ENCODE measurements at regions not wholly inside any gene's neighbourhood (a gene's known extent, or its start where the extent isn't known, plus 50 kb on each side); places are given as distances from the start of the nearest gene placed in this dataset.

DNA sequence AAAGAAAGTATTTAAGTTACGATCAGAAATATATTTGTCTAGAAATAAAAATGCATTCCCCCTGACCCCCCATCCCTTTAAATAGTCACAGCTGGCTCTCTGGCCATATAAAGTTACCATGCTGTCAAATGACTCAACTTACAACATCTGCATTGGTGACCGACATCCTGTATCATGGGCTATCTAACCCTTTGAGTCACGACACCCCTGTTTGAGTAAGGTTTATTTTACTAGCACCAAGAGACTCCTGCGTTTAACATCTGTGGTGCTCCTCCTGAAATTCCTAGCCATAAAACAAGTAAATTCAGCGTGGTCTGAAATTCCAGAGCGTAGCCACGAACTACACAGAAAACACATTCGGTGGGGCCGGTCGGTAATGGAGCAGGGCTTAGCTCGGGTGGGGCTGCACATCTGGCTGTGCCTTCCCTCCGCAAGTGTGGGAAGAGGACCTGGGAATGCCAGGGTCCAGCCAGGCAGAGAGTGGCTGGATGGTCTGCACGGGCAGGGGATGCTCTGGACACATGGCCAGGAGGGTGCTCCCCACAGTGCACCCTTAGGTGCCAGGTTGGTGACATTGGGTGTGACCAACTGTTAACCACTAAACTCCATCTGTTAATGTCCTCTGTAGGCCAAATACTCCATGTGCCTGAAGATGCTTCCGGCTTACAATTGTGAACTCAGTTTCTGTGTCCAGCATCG lies 53.0 kb upstream of the CLDN14 start:
- H3K4me3 ChIP-seq = no peak overlapping the region
- H3K27ac ChIP-seq = no peak overlapping the region
- no peaks in the 10 kb centered on the region for H3K4me1 ChIP-seq
- TF ChIP-seq, protein P1, sequence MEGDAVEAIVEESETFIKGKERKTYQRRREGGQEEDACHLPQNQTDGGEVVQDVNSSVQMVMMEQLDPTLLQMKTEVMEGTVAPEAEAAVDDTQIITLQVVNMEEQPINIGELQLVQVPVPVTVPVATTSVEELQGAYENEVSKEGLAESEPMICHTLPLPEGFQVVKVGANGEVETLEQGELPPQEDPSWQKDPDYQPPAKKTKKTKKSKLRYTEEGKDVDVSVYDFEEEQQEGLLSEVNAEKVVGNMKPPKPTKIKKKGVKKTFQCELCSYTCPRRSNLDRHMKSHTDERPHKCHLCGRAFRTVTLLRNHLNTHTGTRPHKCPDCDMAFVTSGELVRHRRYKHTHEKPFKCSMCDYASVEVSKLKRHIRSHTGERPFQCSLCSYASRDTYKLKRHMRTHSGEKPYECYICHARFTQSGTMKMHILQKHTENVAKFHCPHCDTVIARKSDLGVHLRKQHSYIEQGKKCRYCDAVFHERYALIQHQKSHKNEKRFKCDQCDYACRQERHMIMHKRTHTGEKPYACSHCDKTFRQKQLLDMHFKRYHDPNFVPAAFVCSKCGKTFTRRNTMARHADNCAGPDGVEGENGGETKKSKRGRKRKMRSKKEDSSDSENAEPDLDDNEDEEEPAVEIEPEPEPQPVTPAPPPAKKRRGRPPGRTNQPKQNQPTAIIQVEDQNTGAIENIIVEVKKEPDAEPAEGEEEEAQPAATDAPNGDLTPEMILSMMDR (IDR thresholded peaks at IDR 0.05) = no peak
- DNase-seq (ENCODE audit: low spot score) = no peak
- no peaks in the 10 kb centered on the region for H3K27me3 ChIP-seq
- no peaks in the 10 kb centered on the region for H3K9me3 ChIP-seq
- no peaks in the 10 kb centered on the region for H3K36me3 ChIP-seq

DNA sequence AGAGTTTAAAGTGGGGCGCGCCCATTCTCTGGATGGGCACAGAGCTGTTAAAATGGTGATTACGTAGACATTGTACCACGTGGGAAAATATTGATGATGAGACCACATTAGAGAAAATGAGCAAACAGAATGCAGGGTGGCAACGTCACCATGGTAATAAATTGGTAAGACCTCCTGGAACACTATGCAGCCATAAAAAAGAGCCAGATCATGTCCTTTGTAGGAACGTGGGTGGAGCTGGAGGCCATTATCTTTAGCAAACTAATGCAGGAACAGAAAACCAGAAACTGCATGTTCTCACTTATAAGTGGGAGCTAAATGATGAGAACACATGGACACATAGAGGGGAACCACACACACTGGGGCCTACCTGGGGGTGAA lies 53.5 kb upstream of the CLDN14 start:
- no peaks in the 10 kb centered on the region for H3K36me3 ChIP-seq
- no peaks in the 10 kb centered on the region for H3K4me1 ChIP-seq
- no peaks in the 10 kb centered on the region for H3K27me3 ChIP-seq
- no peak overlapping the region for H3K4me3 ChIP-seq
- TF ChIP-seq, protein P1 (IDR thresholded peaks at IDR 0.05) = no peak
- H3K9me3 ChIP-seq = no peaks in the 10 kb centered on the region
- no peak overlapping the region for H3K27ac ChIP-seq
- DNase-seq (ENCODE audit: low spot score) = no peak

DNA sequence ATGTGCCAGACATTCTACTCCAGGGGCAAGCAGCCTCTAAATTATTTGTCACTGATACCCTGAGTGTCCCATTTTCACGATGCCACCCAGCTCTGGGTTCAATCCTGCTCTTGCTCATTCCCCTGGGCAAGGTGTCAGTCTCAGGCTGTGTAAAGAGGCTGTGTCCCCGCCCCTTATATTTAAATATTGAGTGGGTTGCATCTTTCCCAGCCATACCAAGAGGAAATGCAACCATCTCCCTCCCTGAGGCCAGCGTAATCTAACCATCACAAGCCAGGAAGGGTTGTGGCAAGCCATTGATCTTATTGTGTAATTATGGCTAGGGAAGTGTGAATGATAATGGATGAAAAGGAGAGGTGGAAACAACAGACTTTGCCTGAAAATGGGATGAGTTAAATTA lies 54.7 kb upstream of the CLDN14 start:
- Histone ChIP-seq H3K4me3 (no peak overlapping the region), H3K27ac (no peak overlapping the region), H3K27me3 (no peaks in the 10 kb centered on the region), H3K36me3 (no peaks in the 10 kb centered on the region), H3K4me1 (no peaks in the 10 kb centered on the region), H3K9me3 (no peaks in the 10 kb centered on the region)
- TF ChIP-seq, protein P1 (IDR thresholded peaks at IDR 0.05) = no peak
- no peak for DNase-seq (ENCODE audit: low spot score)

DNA sequence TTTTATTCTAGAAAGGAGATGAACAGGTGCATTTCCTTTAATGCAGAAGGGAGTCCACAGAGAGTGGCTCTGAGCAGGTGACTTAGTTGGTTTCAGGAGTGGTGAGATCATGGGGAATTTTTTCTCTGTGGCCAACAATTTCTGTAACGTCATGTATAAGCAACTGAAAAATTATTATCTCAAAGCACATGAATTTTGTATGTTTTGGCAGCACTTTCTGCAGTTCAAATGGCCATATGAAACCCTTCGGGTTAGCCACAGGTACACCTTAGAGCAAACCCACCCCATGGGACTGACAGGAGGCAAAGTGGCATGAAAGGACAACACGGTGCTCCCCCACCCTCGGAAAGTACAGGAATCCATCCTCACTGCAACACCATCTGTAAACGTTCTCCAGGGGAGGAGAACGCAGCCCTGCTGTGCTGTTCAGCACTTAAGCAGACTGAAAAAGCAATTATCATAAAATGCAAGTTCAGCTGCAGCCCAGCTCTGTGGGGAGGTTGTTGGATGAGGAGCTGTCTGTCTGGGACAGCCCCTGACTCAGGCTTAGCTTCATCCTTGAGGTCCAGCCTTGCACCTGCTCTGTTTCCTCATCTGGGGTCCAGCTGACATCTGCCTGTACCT lies 55.8 kb upstream of the CLDN14 start:
- H3K9me3 ChIP-seq = no peaks in the 10 kb centered on the region
- H3K4me1 ChIP-seq = no peaks in the 10 kb centered on the region
- no peak overlapping the region for H3K4me3 ChIP-seq
- DNase-seq (ENCODE audit: low spot score) = no peak
- no peak overlapping the region for H3K27ac ChIP-seq
- no peaks in the 10 kb centered on the region for H3K27me3 ChIP-seq
- TF ChIP-seq, protein P1 (IDR thresholded peaks at IDR 0.05) = no peak
- H3K36me3 ChIP-seq = no peaks in the 10 kb centered on the region

DNA sequence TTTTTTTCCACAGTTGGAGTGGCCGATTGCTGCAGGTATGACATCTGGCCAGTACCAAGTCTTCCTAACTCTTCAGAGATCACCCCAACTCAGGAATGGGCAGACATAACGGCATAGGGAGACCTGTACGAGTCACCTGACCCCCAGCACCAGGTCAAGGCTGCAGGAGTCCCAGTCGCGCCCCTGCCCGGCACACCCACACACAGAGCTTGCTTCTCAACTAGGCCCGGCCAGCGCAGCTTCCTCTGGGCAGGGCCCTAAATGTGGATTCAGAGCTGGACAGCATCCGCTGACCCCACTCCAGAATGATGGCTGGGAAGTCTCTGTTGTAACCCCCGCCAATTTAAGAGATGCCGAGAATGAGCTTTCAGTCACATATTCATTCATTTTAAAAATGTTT lies 58.8 kb upstream of the CLDN14 start:
- Histone ChIP-seq H3K9me3 (no peaks in the 10 kb centered on the region), H3K36me3 (no peaks in the 10 kb centered on the region), H3K27ac (no peak overlapping the region), H3K27me3 (no peaks in the 10 kb centered on the region), H3K4me3 (no peak overlapping the region), H3K4me1 (peaks cover 0 to 5% of the 10 kb centered on the region in 2 donors)
- TF ChIP-seq, protein P1 (IDR thresholded peaks at IDR 0.05) = no peak
- DNase-seq (ENCODE audit: low spot score) = no peak
